NOMO-1 treated with DMSO at 0.1 percent for 48 hours (cell line): ENCODE measurements at regions not wholly inside any gene's neighbourhood (a gene's known extent, or its start where the extent isn't known, plus 50 kb on each side); places are given as distances from the start of the nearest gene placed in this dataset.
"Not testable (repeated sequence)": the region's sequence is repeated elsewhere in the genome, so short reads cannot be mapped to it uniquely, and the experiment has no call there.

Source experiments
- DNase-seq: peaks from one replicate; lab custom pipeline; 2025; ENCODE audit not compliant: unreplicated experiment; lab: John Stamatoyannopoulos, UW

DNA sequence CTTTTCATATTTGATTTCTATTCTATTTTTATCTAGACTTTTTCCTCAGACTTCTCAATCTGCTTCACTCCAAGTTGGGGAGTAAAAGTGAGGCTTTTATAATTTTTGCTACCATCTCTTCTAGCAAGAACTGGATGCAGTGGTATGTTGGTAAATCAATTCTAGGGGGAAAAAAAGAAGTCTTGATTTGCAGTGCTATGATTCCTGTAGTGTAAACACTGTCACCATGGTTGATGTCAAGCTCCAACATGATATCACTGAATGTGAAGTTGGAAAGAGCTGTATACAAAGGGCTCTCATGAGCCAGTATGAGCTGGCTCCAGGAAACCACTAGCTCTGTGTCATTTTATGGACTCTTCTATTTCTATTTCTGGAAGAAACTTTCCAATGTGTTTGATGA lies 439.2 kb downstream of the NTRK2 start:
- DNase-seq, result no peak

DNA sequence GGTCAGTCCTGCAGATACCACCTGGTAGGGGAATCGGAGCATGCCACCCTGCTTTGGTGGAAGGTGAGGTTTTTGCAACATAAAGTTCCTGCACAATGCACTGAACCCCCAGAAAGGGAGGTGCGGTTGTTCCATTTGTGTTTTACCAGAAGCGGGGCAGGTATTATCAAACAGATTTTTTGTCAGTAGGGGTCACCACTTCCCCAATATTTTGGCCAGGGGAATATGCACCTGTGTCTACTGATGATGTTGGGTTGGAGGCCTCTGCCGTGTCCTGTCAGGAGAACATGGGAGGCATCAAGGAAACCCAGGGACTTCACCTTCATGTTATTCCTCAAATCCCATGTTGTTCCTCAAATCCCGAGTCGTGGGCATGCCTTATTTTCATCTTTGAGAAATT lies 438.7 kb downstream of the NTRK2 start:
- DNase-seq, result no peak

DNA sequence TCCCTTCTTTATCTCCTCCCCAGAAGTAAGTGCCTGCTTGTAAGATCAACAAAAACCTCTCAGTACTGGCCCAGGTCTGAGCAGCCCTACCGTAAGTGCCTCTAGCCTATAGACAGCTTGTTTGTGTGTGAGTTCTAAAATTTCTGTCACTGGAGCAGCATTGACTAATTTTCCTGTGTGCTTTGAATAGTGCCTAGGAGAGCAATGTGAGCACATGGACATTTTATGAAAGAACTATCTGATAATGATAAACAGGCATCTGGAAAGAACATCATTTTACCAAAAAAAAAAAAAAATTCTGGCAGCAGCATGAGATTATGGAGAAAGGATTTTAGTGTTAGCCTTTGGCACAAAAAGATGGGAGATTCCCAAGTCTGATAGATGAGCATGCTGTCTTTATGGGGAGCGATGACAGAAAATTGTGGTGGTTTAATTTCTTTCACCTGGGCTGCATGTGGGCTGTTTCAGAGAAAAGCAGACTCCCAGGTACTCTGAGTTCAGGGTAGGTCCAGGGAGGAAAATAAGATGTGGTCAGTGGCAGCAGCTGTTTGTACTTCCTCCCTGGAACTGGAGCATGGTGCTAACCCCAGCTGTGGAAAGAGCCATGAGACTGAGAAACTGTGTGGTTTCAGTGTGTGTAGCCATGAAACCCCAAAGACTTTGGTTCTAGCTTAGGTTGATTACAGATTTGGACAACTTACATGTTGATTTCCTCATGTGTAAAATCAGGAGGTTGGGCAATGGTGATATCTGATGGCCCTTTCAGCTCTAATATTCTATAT lies 419.9 kb downstream of the NTRK2 start:
- no peak for DNase-seq

DNA sequence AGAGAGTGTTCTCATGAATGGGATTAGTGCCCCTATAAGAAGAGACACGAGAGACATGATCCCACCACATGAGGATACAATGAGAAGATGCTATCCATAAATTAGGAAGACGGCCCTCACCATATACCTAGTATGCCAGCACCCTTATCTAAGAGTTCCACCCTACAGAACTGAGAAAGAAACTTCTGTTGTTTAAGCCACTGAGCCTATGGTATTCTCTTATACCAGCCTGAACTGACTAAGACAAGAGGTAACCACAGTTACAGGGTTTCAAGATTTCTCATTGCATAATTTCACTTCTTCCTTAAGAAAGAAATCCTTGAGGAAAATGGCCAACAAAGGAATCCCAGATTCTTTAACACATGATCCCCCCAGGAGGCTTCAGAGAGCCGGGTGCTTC lies 412.4 kb downstream of the NTRK2 start:
- DNase-seq, result no peak

- DNase-seq, result no peak
Observed at GRCh38 chr9:85079349-85079748, 409.8 kb downstream of the NTRK2 start.

- DNase-seq, result no peak
Observed at GRCh38 chr9:85077944-85078343, 408.4 kb downstream of the NTRK2 start.

DNA sequence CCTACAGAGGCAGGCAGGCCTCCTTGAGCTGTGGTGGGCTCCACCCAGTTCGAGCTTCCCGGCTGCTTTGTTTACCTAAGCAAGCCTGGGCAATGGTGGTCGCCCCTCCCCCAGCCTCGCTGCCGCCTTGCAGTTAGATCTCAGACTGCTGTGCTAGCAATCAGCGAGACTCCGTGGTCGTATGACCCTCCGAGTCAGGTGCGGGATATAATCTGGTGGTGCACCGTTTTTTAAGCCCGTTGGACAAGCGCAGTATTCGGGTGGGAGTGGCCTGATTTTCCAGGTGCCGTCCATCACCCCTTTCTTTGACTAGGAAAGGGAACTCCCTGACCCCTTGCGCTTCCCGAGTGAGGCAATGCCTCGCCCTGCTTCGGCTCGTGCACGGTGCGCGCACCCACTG lies 407.6 kb downstream of the NTRK2 start:
- DNase-seq, result not testable (repeated sequence)
